ENCODE measurements at regions not wholly inside any gene's neighbourhood (a gene's known extent, or its start where the extent isn't known, plus 50 kb on each side); places are given as distances from the start of the nearest gene placed in this dataset.

DNA sequence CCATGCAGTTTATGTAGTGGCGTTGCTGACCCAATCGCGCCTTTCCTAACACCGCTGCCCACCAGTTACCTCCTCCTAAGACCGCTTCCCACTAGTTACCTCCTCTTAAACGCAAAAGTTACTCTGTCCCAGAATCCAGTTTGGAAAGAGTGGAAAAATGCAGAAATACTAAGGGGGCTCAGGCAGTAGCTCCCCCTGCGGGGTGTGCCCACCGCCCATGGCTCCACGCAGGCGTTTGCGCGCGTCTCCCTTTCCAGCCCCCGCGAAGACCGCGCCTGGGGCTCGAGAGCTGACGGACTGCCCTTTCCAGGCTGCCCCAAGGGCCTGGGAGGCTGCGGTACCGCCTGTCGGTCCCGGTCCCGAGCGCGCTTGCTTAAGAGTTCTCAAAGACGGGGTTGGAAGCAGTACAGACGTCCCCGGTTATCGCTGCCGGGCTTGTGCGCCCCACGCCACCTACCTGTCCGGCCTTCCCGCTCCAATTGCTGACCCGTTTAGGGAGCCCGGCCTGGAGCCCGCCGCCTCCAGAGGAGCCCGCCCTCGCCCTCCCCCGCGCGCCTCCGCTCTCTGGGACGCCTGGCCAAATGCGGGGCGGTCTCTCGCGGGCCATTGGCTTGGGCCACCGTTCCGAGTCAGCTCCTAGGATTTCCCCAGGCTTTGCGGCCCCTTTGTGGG, 414.1 kb upstream of the ESRRG start:
- Histone ChIP-seq H3K36me3 (replicated peaks) (no peaks in the 10 kb centered on the region), H3K27ac (no peak overlapping the region), H3K4me3 (ENCODE audit: low read depth, low read length) (no peak overlapping the region), H3K27me3 (replicated peaks) (peaks cover 80% of the 10 kb centered on the region)
- in situ Hi-C loops (cut with HindIII; ENCODE audit: low pct_ligation_motif_present, low sequenced_read_pairs), result no loop called here
- DNase-seq, result no peak
- TF ChIP-seq, protein P1, sequence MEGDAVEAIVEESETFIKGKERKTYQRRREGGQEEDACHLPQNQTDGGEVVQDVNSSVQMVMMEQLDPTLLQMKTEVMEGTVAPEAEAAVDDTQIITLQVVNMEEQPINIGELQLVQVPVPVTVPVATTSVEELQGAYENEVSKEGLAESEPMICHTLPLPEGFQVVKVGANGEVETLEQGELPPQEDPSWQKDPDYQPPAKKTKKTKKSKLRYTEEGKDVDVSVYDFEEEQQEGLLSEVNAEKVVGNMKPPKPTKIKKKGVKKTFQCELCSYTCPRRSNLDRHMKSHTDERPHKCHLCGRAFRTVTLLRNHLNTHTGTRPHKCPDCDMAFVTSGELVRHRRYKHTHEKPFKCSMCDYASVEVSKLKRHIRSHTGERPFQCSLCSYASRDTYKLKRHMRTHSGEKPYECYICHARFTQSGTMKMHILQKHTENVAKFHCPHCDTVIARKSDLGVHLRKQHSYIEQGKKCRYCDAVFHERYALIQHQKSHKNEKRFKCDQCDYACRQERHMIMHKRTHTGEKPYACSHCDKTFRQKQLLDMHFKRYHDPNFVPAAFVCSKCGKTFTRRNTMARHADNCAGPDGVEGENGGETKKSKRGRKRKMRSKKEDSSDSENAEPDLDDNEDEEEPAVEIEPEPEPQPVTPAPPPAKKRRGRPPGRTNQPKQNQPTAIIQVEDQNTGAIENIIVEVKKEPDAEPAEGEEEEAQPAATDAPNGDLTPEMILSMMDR (IDR thresholded peaks at IDR 0.05; ENCODE audit: low read depth, low read length, missing control alignments), result no peak

DNA sequence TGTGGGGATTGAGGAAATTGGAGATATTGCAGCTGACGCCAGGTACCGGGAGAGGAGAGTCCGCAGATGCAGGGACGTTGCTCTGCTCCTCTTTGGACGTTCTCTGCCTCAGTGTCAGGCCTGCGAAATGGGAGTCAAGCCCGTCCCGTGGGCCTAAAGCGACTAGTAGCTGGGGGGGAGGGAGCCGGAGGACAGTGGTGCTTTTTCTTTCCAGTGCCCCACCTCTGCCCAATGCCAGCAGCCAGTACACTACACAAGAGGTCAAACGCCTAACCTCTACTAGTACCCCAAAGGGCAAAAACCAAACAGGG, 413.6 kb upstream of the ESRRG start:
- H3K4me3 ChIP-seq (ENCODE audit: low read depth, low read length), result no peak overlapping the region

DNA sequence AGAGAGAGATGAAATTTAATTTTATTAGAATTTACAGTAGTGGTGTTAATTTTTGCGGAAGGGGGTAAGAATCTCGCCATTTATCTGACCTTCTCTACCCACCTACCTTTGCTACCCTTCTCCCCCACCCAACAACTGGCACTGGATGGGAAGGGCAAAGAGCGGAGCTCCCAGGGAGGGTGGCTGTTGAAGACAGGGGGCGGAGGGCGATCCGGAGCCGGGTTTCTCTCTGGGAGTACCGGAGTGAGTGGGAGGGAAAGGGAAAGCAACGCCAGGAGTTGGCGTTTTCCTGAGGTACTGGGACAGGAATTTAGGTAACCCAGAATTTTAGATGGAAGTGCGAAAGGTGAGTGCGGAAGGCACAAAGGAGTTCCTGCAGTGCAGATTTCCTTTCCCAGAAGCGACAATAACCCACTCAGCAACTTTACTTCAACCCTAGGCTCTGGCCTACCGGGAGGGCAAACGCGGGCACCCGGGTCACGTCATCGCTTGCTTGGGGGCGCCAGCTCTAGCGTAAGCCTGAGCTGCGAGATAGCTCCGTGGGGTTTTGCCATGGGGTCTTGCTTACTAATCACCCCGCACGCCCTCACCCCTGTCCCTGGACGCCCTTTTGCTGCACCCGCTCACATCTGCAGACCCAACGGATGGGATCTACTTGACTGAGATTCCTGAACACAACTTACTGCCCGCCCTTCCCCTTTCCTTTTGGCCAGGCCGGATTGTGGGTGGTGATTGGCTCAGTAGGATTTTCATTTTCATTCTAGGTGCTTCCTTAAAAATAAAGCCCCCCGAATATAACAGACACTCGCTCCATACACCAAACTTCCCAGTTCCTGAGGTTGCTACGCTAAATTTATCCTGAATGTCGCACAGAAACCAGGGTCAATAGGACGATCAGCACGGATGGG, 413.0 kb upstream of the ESRRG start:
- in situ Hi-C loops (cut with HindIII; ENCODE audit: low pct_ligation_motif_present, low sequenced_read_pairs), result no loop called here
- peaks cover 81% of the 10 kb centered on the region for H3K27me3 ChIP-seq (replicated peaks)

More for the DNA sequence above, 413.6 kb upstream of the ESRRG start:
- TF ChIP-seq, protein P1 (IDR thresholded peaks at IDR 0.05; ENCODE audit: low read depth, low read length, missing control alignments), result no peak
- in situ Hi-C loops (cut with HindIII; ENCODE audit: low pct_ligation_motif_present, low sequenced_read_pairs), result no loop called here
- Histone ChIP-seq H3K27ac (no peak overlapping the region), H3K27me3 (replicated peaks) (peaks cover 81% of the 10 kb centered on the region), H3K36me3 (replicated peaks) (no peaks in the 10 kb centered on the region)
- no peak for DNase-seq

DNA sequence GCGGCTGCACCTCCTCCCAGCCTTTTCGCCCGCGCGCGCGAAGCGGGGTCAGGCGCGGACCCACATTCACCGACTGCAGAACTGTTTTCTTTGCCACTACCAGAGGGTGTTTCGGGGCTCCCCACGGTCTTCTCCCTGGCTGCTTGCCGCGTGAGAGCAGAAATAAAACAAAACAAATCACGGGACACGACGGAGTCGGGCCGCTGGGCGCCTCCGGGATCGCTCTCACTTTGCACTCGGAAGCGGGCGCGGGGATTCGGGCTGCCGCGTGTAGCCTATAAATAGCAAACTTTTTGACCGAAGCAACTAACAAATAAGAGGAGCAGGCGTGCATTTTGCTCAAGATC, 412.3 kb upstream of the ESRRG start:
- Histone ChIP-seq H3K4me3 (ENCODE audit: low read depth, low read length) (peak overlapping the region; percentile 47), H3K27me3 (replicated peaks) (peaks cover 75% of the 10 kb centered on the region), H3K27ac (no peak overlapping the region), H3K36me3 (replicated peaks) (no peaks in the 10 kb centered on the region)
- TF ChIP-seq, protein P1 (IDR thresholded peaks at IDR 0.05; ENCODE audit: low read depth, low read length, missing control alignments), result no peak
- in situ Hi-C loops (cut with HindIII; ENCODE audit: low pct_ligation_motif_present, low sequenced_read_pairs), result no loop called here
- DNase-seq, result no peak

More for the DNA sequence above, 413.0 kb upstream of the ESRRG start:
- TF ChIP-seq, protein P1 (IDR thresholded peaks at IDR 0.05; ENCODE audit: low read depth, low read length, missing control alignments), result no peak
- Histone ChIP-seq H3K4me3 (ENCODE audit: low read depth, low read length) (no peak overlapping the region), H3K27ac (no peak overlapping the region), H3K36me3 (replicated peaks) (no peaks in the 10 kb centered on the region)
- no peak for DNase-seq

DNA sequence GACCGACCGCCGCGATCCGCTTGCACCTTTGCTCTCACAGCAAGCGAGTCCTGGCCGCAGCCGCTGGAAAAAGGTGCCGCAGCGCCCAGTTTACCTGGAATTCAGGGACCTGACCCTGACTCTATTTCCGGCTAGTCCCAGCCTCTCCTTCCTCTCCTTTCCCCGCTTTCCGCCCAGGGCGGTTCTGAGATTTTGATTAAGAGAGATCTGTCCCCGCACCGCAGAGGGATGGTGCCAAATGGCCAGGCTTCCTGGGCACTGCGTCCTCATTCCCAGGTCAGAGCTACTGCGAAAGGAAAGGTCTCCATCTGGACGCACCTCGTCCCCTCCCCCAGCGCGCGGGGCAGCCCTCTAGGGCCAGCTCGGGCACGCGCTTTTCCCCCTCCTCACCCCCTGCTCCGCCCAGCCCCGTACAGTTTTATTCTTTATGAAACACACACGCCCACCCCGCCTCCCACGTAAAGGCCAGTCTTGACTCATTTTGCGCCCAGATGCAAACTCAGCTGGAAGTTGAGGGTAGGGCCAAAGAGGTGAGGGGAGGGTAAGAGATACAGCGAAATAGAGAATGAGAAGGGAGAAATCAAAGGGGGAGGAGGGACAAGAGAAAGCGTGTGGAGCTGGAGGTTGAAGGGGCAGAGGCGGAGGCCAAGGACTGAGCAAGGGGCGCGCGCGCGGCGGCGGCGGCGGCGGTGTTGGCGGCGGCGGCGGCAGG, 411.8 kb upstream of the ESRRG start:
- Histone ChIP-seq H3K36me3 (replicated peaks) (no peaks in the 10 kb centered on the region), H3K27ac (no peak overlapping the region), H3K27me3 (replicated peaks) (peaks cover 70% of the 10 kb centered on the region), H3K4me3 (ENCODE audit: low read depth, low read length) (peak overlapping the region; percentile 47)
- TF ChIP-seq, protein P1 (IDR thresholded peaks at IDR 0.05; ENCODE audit: low read depth, low read length, missing control alignments), result no peak
- in situ Hi-C loops (cut with HindIII; ENCODE audit: low pct_ligation_motif_present, low sequenced_read_pairs), result no loop called here
- no peak for DNase-seq
